OCI-LY1 (cell line): ENCODE measurements at regions not wholly inside any gene's neighbourhood (a gene's known extent, or its start where the extent isn't known, plus 50 kb on each side); places are given as distances from the start of the nearest gene placed in this dataset.

ENCODE experiments used
- H2AFZ ChIP-seq: fragments of 200-600 bp; sonication (generic), shearing (Covaris generic); 2 replicates; pipeline ENCODE4 v1.6.0; 2014; ENCODE audit warnings: antibody characterized with exemption, mild to moderate bottlenecking, low read length
- H3F3A ChIP-seq: fragments of 200-600 bp; sonication (generic), shearing (Covaris generic); 2 replicates; pipeline ENCODE4 v1.6.0; 2014; ENCODE audit warnings: mild to moderate bottlenecking, antibody characterized with exemption, low read length, moderate library complexity; ENCODE audit not compliant: insufficient read depth
- H3K27ac ChIP-seq: fragments of 200-600 bp; sonication (generic); 2 replicates; pipeline ENCODE4 v1.5.1; 2014; ENCODE audit warnings: low read length, mixed run types, mild to moderate bottlenecking, low read depth; ENCODE audit not compliant: poor library complexity, severe bottlenecking
- H3K27me3 ChIP-seq: fragments of 200-600 bp; sonication (generic); 2 replicates; pipeline ENCODE4 v1.6.0; 2014; ENCODE audit warnings: antibody characterized with exemption, mild to moderate bottlenecking, low read length, moderate library complexity; ENCODE audit not compliant: insufficient read depth
- H3K36me3 ChIP-seq: fragments of 200-600 bp; sonication (generic); 2 replicates; pipeline ENCODE4 v1.6.1; 2014; ENCODE audit warnings: mild to moderate bottlenecking, antibody characterized with exemption, low read length, moderate library complexity, mixed read lengths; ENCODE audit not compliant: insufficient read depth
- H3K4me1 ChIP-seq: fragments of 200-600 bp; sonication (generic); 2 replicates; pipeline ENCODE4 v1.5.1; 2014; ENCODE audit warnings: mild to moderate bottlenecking, low read length, moderate library complexity; ENCODE audit not compliant: insufficient read depth, severe bottlenecking
- H3K4me2 ChIP-seq: fragments of 200-600 bp; sonication (generic), shearing (Covaris generic); 2 replicates; pipeline ENCODE4 v1.6.1; 2014; ENCODE audit warnings: low read length
- H3K4me3 ChIP-seq: fragments of 200-600 bp; sonication (generic); 2 replicates; pipeline ENCODE4 v1.5.1; 2014; ENCODE audit warnings: low read length, low read depth, mild to moderate bottlenecking, mixed read lengths; ENCODE audit not compliant: poor library complexity, severe bottlenecking
- H3K79me2 ChIP-seq: fragments of 200-600 bp; shearing (Covaris generic); 2 replicates; pipeline ENCODE4 v1.6.1; 2016; ENCODE audit warnings: mixed run types, low read length, mixed read lengths; ENCODE audit not compliant: insufficient read depth
- H3K9ac ChIP-seq: fragments of 200-600 bp; sonication (generic), shearing (Covaris generic); 2 replicates; pipeline ENCODE4 v1.6.1; 2014; ENCODE audit warnings: mild to moderate bottlenecking, low read length, mixed read lengths
- H3K9me2 ChIP-seq: fragments of 200-600 bp; sonication (generic), shearing (Covaris generic); 2 replicates; pipeline ENCODE4 v1.6.1; 2014; ENCODE audit warnings: low read depth, mild to moderate bottlenecking, low read length, mixed read lengths
- H3K9me3 ChIP-seq: fragments of 200-600 bp; shearing (Covaris generic); 2 replicates; pipeline ENCODE4 v1.6.1; 2014; ENCODE audit warnings: low read length, mixed read lengths
- H4K20me1 ChIP-seq: fragments of 200-600 bp; sonication (generic), shearing (Covaris generic); 2 replicates; pipeline ENCODE4 v1.6.0; 2016; ENCODE audit warnings: mild to moderate bottlenecking, low read length; ENCODE audit not compliant: insufficient read depth
- EZH2 ChIP-seq: fragments of 200-600 bp; sonication (generic), shearing (Covaris generic); IDR thresholded peaks from 2 replicates; pipeline ENCODE4 v1.8.0; 2017; ENCODE audit warnings: borderline replicate concordance, mixed run types, mild to moderate bottlenecking, antibody characterized with exemption, low read length, moderate library complexity, mixed read lengths
- TF ChIP-seq, protein P1 (sequence below): fragments of 200-600 bp; sonication (generic), shearing (Covaris generic); IDR thresholded peaks from 2 replicates; pipeline ENCODE4 v1.5.1; 2017; ENCODE audit warnings: mild to moderate bottlenecking, antibody characterized with exemption, low read length, moderate library complexity, mixed read lengths

DNA sequence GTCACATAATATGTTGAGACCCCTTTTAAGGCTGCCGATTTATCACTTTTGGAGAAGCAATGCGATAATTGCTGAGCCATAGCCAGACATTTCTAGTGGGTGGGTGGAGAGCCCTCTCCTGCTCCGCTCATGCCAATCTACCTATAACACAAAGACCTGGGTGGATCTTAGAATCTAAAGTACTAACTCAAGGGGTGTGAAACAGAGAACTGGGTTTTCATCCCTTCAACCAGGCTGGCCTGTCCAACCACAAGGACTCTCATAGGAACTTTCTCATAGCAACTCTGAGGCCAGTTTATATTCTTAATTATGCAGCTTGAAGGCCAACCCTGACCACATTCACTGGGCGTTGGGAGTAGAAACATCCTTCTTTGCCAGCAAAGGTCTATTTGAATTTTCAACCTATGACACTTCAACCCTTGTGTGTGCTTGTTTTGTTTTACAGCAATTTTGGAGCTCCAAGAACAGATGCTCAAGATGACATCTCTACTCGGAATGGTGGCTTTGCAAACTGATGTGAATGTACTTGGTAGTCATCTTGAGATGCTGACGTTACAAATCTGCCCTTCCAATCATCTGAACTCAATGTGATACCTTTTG is 1198.2 kb upstream of the AUTS2 start:
- Histone ChIP-seq H3K9me2 (no peaks in the 10 kb centered on the region), H3K4me3 (no peak overlapping the region), H3K4me1 (no peaks in the 10 kb centered on the region), H3K36me3 (no peaks in the 10 kb centered on the region), H4K20me1 (no peaks in the 10 kb centered on the region), H3K9ac (no peak overlapping the region), H3K4me2 (no peak overlapping the region), H3K9me3 (no peaks in the 10 kb centered on the region), H3K27ac (no peak overlapping the region), H3K79me2 (no peaks in the 10 kb centered on the region), H3K27me3 (no peaks in the 10 kb centered on the region), H3F3A (no peaks in the 10 kb centered on the region), H2AFZ (no peak overlapping the region)
- TF ChIP-seq, protein P1, sequence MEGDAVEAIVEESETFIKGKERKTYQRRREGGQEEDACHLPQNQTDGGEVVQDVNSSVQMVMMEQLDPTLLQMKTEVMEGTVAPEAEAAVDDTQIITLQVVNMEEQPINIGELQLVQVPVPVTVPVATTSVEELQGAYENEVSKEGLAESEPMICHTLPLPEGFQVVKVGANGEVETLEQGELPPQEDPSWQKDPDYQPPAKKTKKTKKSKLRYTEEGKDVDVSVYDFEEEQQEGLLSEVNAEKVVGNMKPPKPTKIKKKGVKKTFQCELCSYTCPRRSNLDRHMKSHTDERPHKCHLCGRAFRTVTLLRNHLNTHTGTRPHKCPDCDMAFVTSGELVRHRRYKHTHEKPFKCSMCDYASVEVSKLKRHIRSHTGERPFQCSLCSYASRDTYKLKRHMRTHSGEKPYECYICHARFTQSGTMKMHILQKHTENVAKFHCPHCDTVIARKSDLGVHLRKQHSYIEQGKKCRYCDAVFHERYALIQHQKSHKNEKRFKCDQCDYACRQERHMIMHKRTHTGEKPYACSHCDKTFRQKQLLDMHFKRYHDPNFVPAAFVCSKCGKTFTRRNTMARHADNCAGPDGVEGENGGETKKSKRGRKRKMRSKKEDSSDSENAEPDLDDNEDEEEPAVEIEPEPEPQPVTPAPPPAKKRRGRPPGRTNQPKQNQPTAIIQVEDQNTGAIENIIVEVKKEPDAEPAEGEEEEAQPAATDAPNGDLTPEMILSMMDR = no peak
- TF ChIP-seq EZH2 = no peak

DNA sequence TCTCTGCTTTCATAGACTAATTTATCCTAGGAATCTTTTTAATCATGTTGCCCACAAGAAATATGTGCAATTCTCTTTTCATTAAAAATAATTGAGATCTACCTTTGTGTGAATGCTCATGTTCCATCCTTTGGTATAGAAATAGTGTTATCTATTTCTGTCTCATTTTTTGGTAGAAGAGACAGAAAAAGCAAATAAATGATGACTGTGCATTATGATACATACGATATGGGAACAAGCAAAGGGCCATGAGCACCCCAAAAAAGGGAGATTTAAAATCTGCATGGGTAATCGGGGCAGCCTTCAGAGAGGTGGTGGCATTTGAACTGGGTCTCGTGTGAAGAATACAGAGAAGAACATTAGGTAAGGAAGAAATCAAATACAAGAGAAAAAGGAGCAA is 1197.5 kb upstream of the AUTS2 start:
- Histone ChIP-seq H2AFZ (no peak overlapping the region), H3K9me3 (no peaks in the 10 kb centered on the region), H3K4me1 (no peaks in the 10 kb centered on the region), H3F3A (no peaks in the 10 kb centered on the region), H4K20me1 (no peaks in the 10 kb centered on the region), H3K27me3 (no peaks in the 10 kb centered on the region), H3K9ac (no peak overlapping the region), H3K4me2 (no peak overlapping the region), H3K79me2 (no peaks in the 10 kb centered on the region), H3K4me3 (no peak overlapping the region), H3K36me3 (no peaks in the 10 kb centered on the region), H3K9me2 (no peaks in the 10 kb centered on the region), H3K27ac (no peak overlapping the region)
- no peak for TF ChIP-seq EZH2
- TF ChIP-seq, protein P1 = no peak

DNA sequence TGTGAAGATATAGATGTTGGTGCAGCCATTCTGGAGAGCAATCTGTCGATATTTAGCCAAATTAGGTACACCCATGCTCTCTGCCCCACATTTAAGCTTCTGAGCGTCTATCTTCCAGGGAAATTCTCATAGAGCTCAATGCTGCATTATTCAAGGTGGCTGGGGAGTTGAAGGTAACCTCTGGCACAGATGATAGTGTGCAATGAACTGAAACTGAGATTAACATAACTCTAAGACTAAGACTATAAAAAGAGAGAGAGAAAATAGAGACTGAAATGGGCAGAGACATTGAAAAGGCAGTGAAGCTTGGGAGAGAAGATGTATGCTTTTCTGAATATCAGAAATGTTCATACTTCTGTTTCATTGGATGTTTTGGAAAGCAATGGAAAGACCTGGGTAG is 1197.0 kb upstream of the AUTS2 start:
- Histone ChIP-seq H3K9me2 (no peaks in the 10 kb centered on the region), H3K9ac (no peak overlapping the region), H3K4me1 (no peaks in the 10 kb centered on the region), H3K4me3 (no peak overlapping the region), H3K4me2 (no peak overlapping the region), H4K20me1 (no peaks in the 10 kb centered on the region), H2AFZ (no peak overlapping the region), H3K79me2 (no peaks in the 10 kb centered on the region), H3K27me3 (no peaks in the 10 kb centered on the region), H3K36me3 (no peaks in the 10 kb centered on the region), H3K9me3 (no peaks in the 10 kb centered on the region), H3K27ac (no peak overlapping the region), H3F3A (no peaks in the 10 kb centered on the region)
- TF ChIP-seq EZH2 = no peak

DNA sequence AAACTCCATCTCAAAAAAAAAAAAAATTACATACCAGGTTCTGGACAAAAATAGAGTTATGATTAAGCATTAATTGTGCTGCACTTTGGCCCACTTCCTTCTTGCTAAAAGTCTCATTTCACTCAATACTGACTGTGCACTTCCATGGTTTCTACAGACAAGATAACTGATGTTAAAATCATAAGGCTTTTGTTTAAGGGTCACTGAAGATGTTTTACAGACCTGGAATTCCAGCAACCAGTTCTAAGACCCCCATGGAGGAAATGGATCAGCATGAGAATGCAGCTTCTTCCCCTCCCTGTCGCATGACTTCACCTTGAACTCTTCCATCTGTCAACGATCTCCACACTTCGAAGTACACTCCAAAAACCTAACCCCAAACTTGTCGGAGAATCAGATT is 1191.8 kb upstream of the AUTS2 start:
- no peak overlapping the region for H3K9ac ChIP-seq
- TF ChIP-seq, protein P1 = no peak
- no peak for TF ChIP-seq EZH2
- no peaks in the 10 kb centered on the region for H3K27me3 ChIP-seq
- H3K4me3 ChIP-seq = no peak overlapping the region
- H3K79me2 ChIP-seq = no peaks in the 10 kb centered on the region
- no peaks in the 10 kb centered on the region for H3F3A ChIP-seq
- no peaks in the 10 kb centered on the region for H4K20me1 ChIP-seq
- H3K4me1 ChIP-seq = no peaks in the 10 kb centered on the region
- no peaks in the 10 kb centered on the region for H3K36me3 ChIP-seq
- H3K9me3 ChIP-seq = no peaks in the 10 kb centered on the region
- H2AFZ ChIP-seq = no peak overlapping the region
- H3K9me2 ChIP-seq = no peaks in the 10 kb centered on the region
- no peak overlapping the region for H3K4me2 ChIP-seq
- H3K27ac ChIP-seq = no peak overlapping the region
